ENCODE measurements at regions not wholly inside any gene's neighbourhood (a gene's known extent, or its start where the extent isn't known, plus 50 kb on each side); places are given as distances from the start of the nearest gene placed in this dataset.

DNA sequence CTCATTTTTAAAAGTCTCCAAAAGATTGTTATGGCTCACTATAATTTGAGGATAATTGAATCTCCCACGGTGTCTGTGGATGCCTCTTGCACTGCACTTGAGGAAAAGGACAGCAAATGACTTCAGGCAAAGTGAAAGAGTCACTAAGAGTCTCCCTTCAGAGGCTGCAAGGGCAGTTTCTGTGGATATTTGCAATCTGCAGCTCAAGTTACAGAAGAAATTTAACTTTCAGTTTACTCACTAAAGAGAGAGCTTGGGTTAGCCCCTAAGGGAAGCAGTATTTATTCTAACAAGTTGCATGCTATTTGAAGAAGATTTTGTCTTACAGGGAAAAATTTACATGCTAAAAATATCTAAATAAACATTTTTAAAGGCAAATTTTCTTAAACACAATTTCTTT, 912.0 kb upstream of the TENM3 start:
- no peak for TF ChIP-seq JUND (IDR thresholded peaks at IDR 0.05; ENCODE audit: low read depth)
- peak; percentile 2 to 78 for DNase-seq (ENCODE audit: low read depth in 1 of 2, low spot score in 1 of 2)
- in situ Hi-C loops (cut with HindIII; ENCODE audit: low pct_unique_long_range_greater_than_20kb, low sequenced_read_pairs): no loop called here

DNA sequence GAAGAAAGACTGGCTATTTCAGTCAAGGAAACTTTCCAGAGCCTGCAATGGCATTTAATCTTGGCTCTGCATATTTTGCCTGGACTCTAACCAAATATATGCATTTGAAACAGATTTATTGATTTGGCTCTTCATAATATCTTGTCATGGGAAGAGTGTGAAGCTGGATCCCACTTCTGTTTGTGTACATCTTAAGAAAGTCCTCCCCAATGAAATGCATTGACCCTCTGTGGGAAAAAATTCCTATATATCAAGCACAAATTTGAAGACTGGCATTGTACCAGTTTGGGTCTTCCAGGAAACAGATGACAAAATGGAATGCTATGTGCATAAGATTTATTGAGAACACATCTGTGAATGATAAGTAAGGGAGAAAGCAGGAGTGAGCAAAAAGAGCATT, 897.3 kb upstream of the TENM3 start:
- no peak for DNase-seq (ENCODE audit: low read depth in 1 of 2, low spot score in 1 of 2)
- in situ Hi-C loops (cut with HindIII; ENCODE audit: low pct_unique_long_range_greater_than_20kb, low sequenced_read_pairs): no loop called here
- no peak for TF ChIP-seq JUND (IDR thresholded peaks at IDR 0.05; ENCODE audit: low read depth)

GRCh38 chr4:181350615-181351415, 892.4 kb upstream of the TENM3 start:
- no peak for TF ChIP-seq JUND (IDR thresholded peaks at IDR 0.05; ENCODE audit: low read depth)
- DNase-seq (ENCODE audit: low read depth in 1 of 2, low spot score in 1 of 2): no peak
- in situ Hi-C loops (cut with HindIII; ENCODE audit: low pct_unique_long_range_greater_than_20kb, low sequenced_read_pairs): no loop called here

- DNase-seq (ENCODE audit: low read depth in 1 of 2, low spot score in 1 of 2): no peak
- in situ Hi-C loops (cut with HindIII; ENCODE audit: low pct_unique_long_range_greater_than_20kb, low sequenced_read_pairs): no loop called here
- no peak for TF ChIP-seq JUND (IDR thresholded peaks at IDR 0.05; ENCODE audit: low read depth)
Measured at GRCh38 chr4:181364504-181364903, 878.7 kb upstream of the TENM3 start.

GRCh38 chr4:181365671-181366070, 877.5 kb upstream of the TENM3 start:
- in situ Hi-C loops (cut with HindIII; ENCODE audit: low pct_unique_long_range_greater_than_20kb, low sequenced_read_pairs): no loop called here
- DNase-seq (ENCODE audit: low read depth in 1 of 2, low spot score in 1 of 2): no peak
- no peak for TF ChIP-seq JUND (IDR thresholded peaks at IDR 0.05; ENCODE audit: low read depth)

DNA sequence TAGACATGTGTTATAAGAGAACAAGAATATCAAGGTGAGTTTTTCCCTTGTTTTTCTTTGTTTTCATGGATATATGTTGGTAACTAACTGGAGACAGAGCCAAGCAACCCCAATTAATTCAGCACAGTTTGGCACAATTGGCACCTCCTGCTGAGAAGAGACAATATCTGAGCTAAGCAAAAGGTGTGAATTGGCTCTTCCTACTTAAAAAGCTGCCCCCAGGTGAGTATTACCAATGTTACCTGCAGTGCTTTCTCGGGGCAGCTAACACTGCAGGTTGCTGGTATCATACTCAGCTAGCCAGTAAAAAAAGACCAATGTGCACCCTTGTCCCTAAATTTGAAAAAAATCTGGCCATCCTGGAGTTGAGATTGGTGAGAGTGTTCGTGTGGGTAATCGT, 871.2 kb upstream of the TENM3 start:
- no peak for DNase-seq (ENCODE audit: low read depth in 1 of 2, low spot score in 1 of 2)
- no peak for TF ChIP-seq JUND (IDR thresholded peaks at IDR 0.05; ENCODE audit: low read depth)
- in situ Hi-C loops (cut with HindIII; ENCODE audit: low pct_unique_long_range_greater_than_20kb, low sequenced_read_pairs): no loop called here

DNA sequence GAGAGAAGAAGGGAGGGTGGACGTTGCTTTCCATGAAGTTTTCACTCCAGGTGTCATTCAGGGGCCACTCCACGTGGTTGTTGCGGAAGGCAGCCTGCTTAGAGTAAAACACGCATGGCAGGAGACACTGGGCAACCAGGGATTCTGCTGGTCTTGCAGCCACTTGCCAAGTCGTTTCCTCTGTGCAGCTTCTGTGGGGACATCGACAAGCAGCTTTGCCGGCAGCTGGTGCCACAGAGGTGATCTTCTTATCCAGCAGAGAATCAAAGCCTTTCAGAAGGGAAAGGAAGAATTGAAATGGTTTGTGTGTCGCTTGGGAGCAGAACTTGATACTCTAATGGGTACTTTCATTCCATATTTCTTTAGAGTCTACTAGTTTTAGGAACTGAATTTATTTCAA, 867.1 kb upstream of the TENM3 start:
- in situ Hi-C loops (cut with HindIII; ENCODE audit: low pct_unique_long_range_greater_than_20kb, low sequenced_read_pairs): no loop called here
- peak in 1 of 2 experiments; percentile 2 for DNase-seq (ENCODE audit: low read depth in 1 of 2, low spot score in 1 of 2)
- no peak for TF ChIP-seq JUND (IDR thresholded peaks at IDR 0.05; ENCODE audit: low read depth)

GRCh38 chr4:181388061-181388460, 855.1 kb upstream of the TENM3 start:
- no peak for TF ChIP-seq JUND (IDR thresholded peaks at IDR 0.05; ENCODE audit: low read depth)
- no peak for DNase-seq (ENCODE audit: low read depth in 1 of 2, low spot score in 1 of 2)
- in situ Hi-C loops (cut with HindIII; ENCODE audit: low pct_unique_long_range_greater_than_20kb, low sequenced_read_pairs): no loop called here

DNA sequence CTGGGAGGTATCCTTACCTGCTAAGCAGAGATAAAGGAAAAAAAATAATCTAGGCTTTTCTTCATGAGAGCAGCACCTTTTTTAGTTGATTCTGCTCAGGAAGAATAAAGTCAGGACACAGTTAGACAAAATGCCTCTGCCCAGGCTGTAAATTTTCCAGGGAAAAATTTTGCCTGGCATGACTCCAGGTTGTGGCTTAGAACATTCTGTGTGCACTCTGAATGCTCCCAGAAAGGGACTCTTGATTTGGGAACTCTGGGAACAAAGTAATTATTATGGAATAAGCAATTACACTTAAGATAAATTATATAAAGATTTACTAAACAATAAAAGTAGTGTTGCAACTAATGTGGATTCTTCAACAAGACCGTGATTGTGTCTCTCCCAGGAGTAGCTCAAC, 826.2 kb upstream of the TENM3 start:
- in situ Hi-C loops (cut with HindIII; ENCODE audit: low pct_unique_long_range_greater_than_20kb, low sequenced_read_pairs): no loop called here
- no peak for TF ChIP-seq JUND (IDR thresholded peaks at IDR 0.05; ENCODE audit: low read depth)
- DNase-seq (ENCODE audit: low read depth in 1 of 2, low spot score in 1 of 2): no peak

DNA sequence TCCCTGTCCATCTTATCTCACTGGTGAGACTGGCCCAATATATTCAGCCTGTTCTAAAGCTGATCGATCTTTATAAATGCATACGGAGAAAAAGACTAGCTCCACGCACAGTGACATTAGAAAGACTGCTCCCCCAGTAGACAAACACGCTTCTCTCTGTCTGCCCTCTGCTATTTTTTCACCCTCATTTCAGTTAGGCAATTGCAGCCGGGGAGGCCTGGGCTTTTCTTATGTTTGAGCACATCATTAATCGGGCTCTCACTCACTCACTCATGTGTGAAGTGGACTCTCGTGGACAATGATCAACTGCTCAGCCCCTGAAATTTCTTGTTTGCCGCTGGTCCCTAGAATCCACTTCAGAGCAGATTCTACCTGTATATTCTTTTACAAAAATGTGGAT, 824.7 kb upstream of the TENM3 start:
- no peak for DNase-seq (ENCODE audit: low read depth in 1 of 2, low spot score in 1 of 2)
- in situ Hi-C loops (cut with HindIII; ENCODE audit: low pct_unique_long_range_greater_than_20kb, low sequenced_read_pairs): no loop called here

GRCh38 chr4:181420950-181421349, 822.3 kb upstream of the TENM3 start:
- no peak for DNase-seq (ENCODE audit: low read depth in 1 of 2, low spot score in 1 of 2)
- no peak for TF ChIP-seq JUND (IDR thresholded peaks at IDR 0.05; ENCODE audit: low read depth)
- in situ Hi-C loops (cut with HindIII; ENCODE audit: low pct_unique_long_range_greater_than_20kb, low sequenced_read_pairs): no loop called here

More for the DNA sequence above, 824.7 kb upstream of the TENM3 start:
- no peak for TF ChIP-seq JUND (IDR thresholded peaks at IDR 0.05; ENCODE audit: low read depth)

DNA sequence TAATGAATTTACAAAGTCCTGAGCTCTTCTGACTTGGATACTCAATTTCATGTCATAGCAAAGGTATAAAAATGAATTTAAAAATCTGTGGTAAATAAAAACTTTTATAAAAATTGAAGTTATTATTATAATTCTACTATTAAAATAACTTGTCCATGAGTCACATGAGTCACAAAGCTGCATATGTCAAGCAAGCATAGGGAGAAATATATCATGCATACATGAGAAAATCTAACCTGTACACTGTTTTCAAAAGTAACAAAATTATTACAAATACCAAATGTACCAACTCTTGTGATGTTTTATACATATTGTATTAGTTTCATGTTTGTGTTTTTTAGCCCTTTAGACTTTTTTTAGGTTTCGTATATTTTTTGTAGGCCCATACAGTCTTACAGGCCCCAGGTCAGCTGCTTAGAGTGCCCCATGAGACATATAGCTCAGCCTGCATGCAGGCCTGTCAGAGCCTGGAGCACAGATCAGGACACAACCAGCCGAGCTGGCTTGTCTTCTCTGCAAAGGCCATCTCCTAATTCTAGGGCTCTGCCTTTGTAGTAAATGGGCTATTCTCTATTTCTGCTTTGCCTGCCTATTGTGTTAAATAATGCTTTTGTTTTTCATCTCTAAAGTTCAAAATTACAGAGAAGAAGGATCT, 818.7 kb upstream of the TENM3 start:
- in situ Hi-C loops (cut with HindIII; ENCODE audit: low pct_unique_long_range_greater_than_20kb, low sequenced_read_pairs): no loop called here
- no peak for TF ChIP-seq JUND (IDR thresholded peaks at IDR 0.05; ENCODE audit: low read depth)
- DNase-seq (ENCODE audit: low read depth in 1 of 2, low spot score in 1 of 2): no peak

- DNase-seq (ENCODE audit: low read depth in 1 of 2, low spot score in 1 of 2): no peak
- in situ Hi-C loops (cut with HindIII; ENCODE audit: low pct_unique_long_range_greater_than_20kb, low sequenced_read_pairs): no loop called here
- TF ChIP-seq JUND (IDR thresholded peaks at IDR 0.05; ENCODE audit: low read depth): no peak
Measured at GRCh38 chr4:181427076-181427475, 816.1 kb upstream of the TENM3 start.
